ENCODE measurements at regions not wholly inside any gene's neighbourhood (a gene's known extent, or its start where the extent isn't known, plus 50 kb on each side); places are given as distances from the start of the nearest gene placed in this dataset.

GRCh38 chr18:71443706-71444480 is 1100.2 kb downstream of the CBLN2 start:
- no peak overlapping the region for H3K4me3 Mint-ChIP-seq
- ChIA-PET CTCF (no interaction called here), POLR2A (no interaction called here)
- H3K27ac Mint-ChIP-seq = no peak overlapping the region
- no peak for DNase-seq (ENCODE audit: low spot score)
- TF ChIP-seq TEAD4 (CRISPR knock-in tag; IDR thresholded peaks at IDR 0.05) (no peak), AR (CRISPR knock-in tag; IDR thresholded peaks at IDR 0.05) (no peak), CTCF (IDR thresholded peaks at IDR 0.05) (no peak), ZNF396 (CRISPR knock-in tag; IDR thresholded peaks at IDR 0.05; ENCODE audit: borderline replicate concordance) (no peak), SMAD3 (CRISPR knock-in tag; IDR thresholded peaks at IDR 0.05; ENCODE audit: borderline replicate concordance) (no peak), PREB (CRISPR knock-in tag; IDR thresholded peaks at IDR 0.05; ENCODE audit: borderline replicate concordance) (no peak), ZNF671 (CRISPR knock-in tag; IDR thresholded peaks at IDR 0.05) (no peak), EMX1 (CRISPR knock-in tag; IDR thresholded peaks at IDR 0.05) (no peak), ESRRA (CRISPR knock-in tag; IDR thresholded peaks at IDR 0.05; ENCODE audit: borderline replicate concordance) (no peak), IRF2 (CRISPR knock-in tag; IDR thresholded peaks at IDR 0.05; ENCODE audit: borderline replicate concordance, low read depth) (no peak), ZNF281 (CRISPR knock-in tag; IDR thresholded peaks at IDR 0.05) (no peak), HMGA2 (CRISPR knock-in tag; IDR thresholded peaks at IDR 0.05) (no peak), GRHL2 (CRISPR knock-in tag; IDR thresholded peaks at IDR 0.05; ENCODE audit: insufficient replicate concordance, severe bottlenecking) (no peak), SP1 (CRISPR knock-in tag; conservative IDR thresholded peaks at IDR 0.05) (no peak), FOXJ3 (CRISPR knock-in tag; IDR thresholded peaks at IDR 0.05; ENCODE audit: borderline replicate concordance) (no peak), MAX (CRISPR knock-in tag; IDR thresholded peaks at IDR 0.05) (no peak), MYBL2 (CRISPR knock-in tag; IDR thresholded peaks at IDR 0.05) (no peak)
- TF ChIP-seq, protein P1, sequence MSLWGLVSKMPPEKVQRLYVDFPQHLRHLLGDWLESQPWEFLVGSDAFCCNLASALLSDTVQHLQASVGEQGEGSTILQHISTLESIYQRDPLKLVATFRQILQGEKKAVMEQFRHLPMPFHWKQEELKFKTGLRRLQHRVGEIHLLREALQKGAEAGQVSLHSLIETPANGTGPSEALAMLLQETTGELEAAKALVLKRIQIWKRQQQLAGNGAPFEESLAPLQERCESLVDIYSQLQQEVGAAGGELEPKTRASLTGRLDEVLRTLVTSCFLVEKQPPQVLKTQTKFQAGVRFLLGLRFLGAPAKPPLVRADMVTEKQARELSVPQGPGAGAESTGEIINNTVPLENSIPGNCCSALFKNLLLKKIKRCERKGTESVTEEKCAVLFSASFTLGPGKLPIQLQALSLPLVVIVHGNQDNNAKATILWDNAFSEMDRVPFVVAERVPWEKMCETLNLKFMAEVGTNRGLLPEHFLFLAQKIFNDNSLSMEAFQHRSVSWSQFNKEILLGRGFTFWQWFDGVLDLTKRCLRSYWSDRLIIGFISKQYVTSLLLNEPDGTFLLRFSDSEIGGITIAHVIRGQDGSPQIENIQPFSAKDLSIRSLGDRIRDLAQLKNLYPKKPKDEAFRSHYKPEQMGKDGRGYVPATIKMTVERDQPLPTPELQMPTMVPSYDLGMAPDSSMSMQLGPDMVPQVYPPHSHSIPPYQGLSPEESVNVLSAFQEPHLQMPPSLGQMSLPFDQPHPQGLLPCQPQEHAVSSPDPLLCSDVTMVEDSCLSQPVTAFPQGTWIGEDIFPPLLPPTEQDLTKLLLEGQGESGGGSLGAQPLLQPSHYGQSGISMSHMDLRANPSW (CRISPR knock-in tag; conservative IDR thresholded peaks at IDR 0.05; ENCODE audit: low read depth) = no peak
- TF ChIP-seq, protein P2, sequence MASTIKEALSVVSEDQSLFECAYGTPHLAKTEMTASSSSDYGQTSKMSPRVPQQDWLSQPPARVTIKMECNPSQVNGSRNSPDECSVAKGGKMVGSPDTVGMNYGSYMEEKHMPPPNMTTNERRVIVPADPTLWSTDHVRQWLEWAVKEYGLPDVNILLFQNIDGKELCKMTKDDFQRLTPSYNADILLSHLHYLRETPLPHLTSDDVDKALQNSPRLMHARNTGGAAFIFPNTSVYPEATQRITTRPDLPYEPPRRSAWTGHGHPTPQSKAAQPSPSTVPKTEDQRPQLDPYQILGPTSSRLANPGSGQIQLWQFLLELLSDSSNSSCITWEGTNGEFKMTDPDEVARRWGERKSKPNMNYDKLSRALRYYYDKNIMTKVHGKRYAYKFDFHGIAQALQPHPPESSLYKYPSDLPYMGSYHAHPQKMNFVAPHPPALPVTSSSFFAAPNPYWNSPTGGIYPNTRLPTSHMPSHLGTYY (CRISPR knock-in tag; IDR thresholded peaks at IDR 0.05) = no peak
- H3K36me3 Mint-ChIP-seq = peaks cover 63% of the 10 kb centered on the region
- H3K4me1 Mint-ChIP-seq = no peaks in the 10 kb centered on the region
- H3K27me3 Mint-ChIP-seq (ENCODE audit: low read depth) = no peaks in the 10 kb centered on the region; the same call in 1 of the 2 replicates
- no peak for ATAC-seq
- peaks cover 72% of the 10 kb centered on the region for H3K9me3 Mint-ChIP-seq
